ENCODE measurements at regions not wholly inside any gene's neighbourhood (a gene's known extent, or its start where the extent isn't known, plus 50 kb on each side); places are given as distances from the start of the nearest gene placed in this dataset.

- Histone ChIP-seq H3K4me1 (ENCODE audit: low read depth, poor library complexity, severe bottlenecking) (no peaks in the 10 kb centered on the region), H3K27me3 (ENCODE audit: insufficient read depth, low read depth) (no peaks in the 10 kb centered on the region), H4K20me1 (ENCODE audit: insufficient read depth) (no peaks in the 10 kb centered on the region), H3K36me3 (ENCODE audit: insufficient read depth) (no peaks in the 10 kb centered on the region), H2AFZ (ENCODE audit: low read depth) (no peak overlapping the region), H3K27ac (no peak overlapping the region), H3K79me2 (ENCODE audit: insufficient read depth, low read depth) (no peaks in the 10 kb centered on the region), H3K4me2 (no peak overlapping the region), H3K4me3 (IDR thresholded peaks at IDR 0.05; ENCODE audit: insufficient read depth, low read depth, low read length) (no peak overlapping the region), H3K9ac (no peak overlapping the region)
- TF ChIP-seq CTCF (conservative IDR thresholded peaks at IDR 0.05; ENCODE audit: low read depth, low read length): no peak
Measured at GRCh38 chr20:10812759-10813327, 139.0 kb upstream of the JAG1 start.

DNA sequence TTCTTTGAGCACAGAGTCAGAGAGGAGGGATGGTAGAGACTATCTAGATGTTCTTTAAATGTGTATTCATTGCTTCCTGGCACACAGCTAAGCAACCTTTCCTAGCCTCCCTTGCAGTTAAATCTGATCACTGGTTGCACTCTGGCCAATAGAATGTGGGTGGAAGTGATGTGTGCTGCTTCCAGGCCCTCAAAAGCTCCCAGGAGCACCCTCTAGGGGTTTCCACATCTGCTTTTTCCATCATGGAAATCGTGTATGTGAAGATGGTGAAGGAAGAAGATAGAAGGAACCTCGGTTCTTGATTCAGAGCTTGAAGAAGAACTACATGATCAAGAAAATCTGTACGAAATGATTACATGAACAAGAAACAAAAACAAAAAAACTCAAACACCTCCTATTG, 149.8 kb upstream of the JAG1 start:
- Histone ChIP-seq H3K4me1 (ENCODE audit: low read depth, poor library complexity, severe bottlenecking) (no peaks in the 10 kb centered on the region), H3K36me3 (ENCODE audit: insufficient read depth) (no peaks in the 10 kb centered on the region), H3K27me3 (ENCODE audit: insufficient read depth, low read depth) (no peaks in the 10 kb centered on the region), H3K79me2 (ENCODE audit: insufficient read depth, low read depth) (no peaks in the 10 kb centered on the region), H4K20me1 (ENCODE audit: insufficient read depth) (no peaks in the 10 kb centered on the region), H3K27ac (no peak overlapping the region), H3K4me2 (no peak overlapping the region), H3K4me3 (IDR thresholded peaks at IDR 0.05; ENCODE audit: insufficient read depth, low read depth, low read length) (no peak overlapping the region), H3K9ac (no peak overlapping the region), H2AFZ (ENCODE audit: low read depth) (no peak overlapping the region)
- TF ChIP-seq CTCF (conservative IDR thresholded peaks at IDR 0.05; ENCODE audit: low read depth, low read length): no peak

GRCh38 chr20:10824750-10825500, 151.1 kb upstream of the JAG1 start:
- Histone ChIP-seq H3K4me1 (ENCODE audit: low read depth, poor library complexity, severe bottlenecking) (no peaks in the 10 kb centered on the region), H3K79me2 (ENCODE audit: insufficient read depth, low read depth) (no peaks in the 10 kb centered on the region), H2AFZ (ENCODE audit: low read depth) (no peak overlapping the region), H3K4me3 (IDR thresholded peaks at IDR 0.05; ENCODE audit: insufficient read depth, low read depth, low read length) (no peak overlapping the region), H4K20me1 (ENCODE audit: insufficient read depth) (no peaks in the 10 kb centered on the region), H3K9ac (no peak overlapping the region), H3K36me3 (ENCODE audit: insufficient read depth) (no peaks in the 10 kb centered on the region), H3K27me3 (ENCODE audit: insufficient read depth, low read depth) (no peaks in the 10 kb centered on the region), H3K4me2 (no peak overlapping the region), H3K27ac (no peak overlapping the region)
- TF ChIP-seq CTCF (conservative IDR thresholded peaks at IDR 0.05; ENCODE audit: low read depth, low read length): no peak

GRCh38 chr20:10826111-10826510, 152.3 kb upstream of the JAG1 start:
- Histone ChIP-seq H3K27me3 (ENCODE audit: insufficient read depth, low read depth) (no peaks in the 10 kb centered on the region), H3K36me3 (ENCODE audit: insufficient read depth) (no peaks in the 10 kb centered on the region)
- no peak for TF ChIP-seq CTCF (conservative IDR thresholded peaks at IDR 0.05; ENCODE audit: low read depth, low read length)

More at GRCh38 chr20:10826111-10826510, 152.3 kb upstream of the JAG1 start:
- H3K4me2 ChIP-seq: no peak overlapping the region
- no peaks in the 10 kb centered on the region for H3K79me2 ChIP-seq (ENCODE audit: insufficient read depth, low read depth)
- no peak overlapping the region for H3K9ac ChIP-seq
- H3K4me1 ChIP-seq (ENCODE audit: low read depth, poor library complexity, severe bottlenecking): no peaks in the 10 kb centered on the region
- no peaks in the 10 kb centered on the region for H4K20me1 ChIP-seq (ENCODE audit: insufficient read depth)
- H2AFZ ChIP-seq (ENCODE audit: low read depth): no peak overlapping the region
- H3K4me3 ChIP-seq (IDR thresholded peaks at IDR 0.05; ENCODE audit: insufficient read depth, low read depth, low read length): no peak overlapping the region
- H3K27ac ChIP-seq: no peak overlapping the region

Data from KMS-11 (cell line).